ENCODE measurements at regions not wholly inside any gene's neighbourhood (a gene's known extent, or its start where the extent isn't known, plus 50 kb on each side); places are given as distances from the start of the nearest gene placed in this dataset.

GRCh38 chr6:81939766-81940165 lies 187.3 kb upstream of the TENT5A start:
- Histone ChIP-seq H3K9me3 (ENCODE audit: control extremely low read depth in 1 of 5, control insufficient read depth in 4 of 5, insufficient read depth in 2 of 5, low read depth in 1 of 5, low read length in 4 of 5) (no peaks in the 10 kb centered on the region), H3K4me1 (ENCODE audit: control extremely low read depth in 1 of 4, control insufficient read depth in 4 of 4, insufficient read depth in 4 of 4, low read length in 3 of 4) (peaks cover 0 to 8% (median 1%) of the 10 kb centered on the region in 4 experiments), H3K4me3 (ENCODE audit: control insufficient read depth in 1 of 7, extremely low read depth in 1 of 7, insufficient read depth in 4 of 7, low read depth in 2 of 7, low read length in 6 of 7) (no peak overlapping the region), H3K27ac (ENCODE audit: insufficient read depth in 1 of 2, low read depth in 1 of 2, low read length in 2 of 2, poor library complexity in 1 of 2, severe bottlenecking in 2 of 2) (no peak overlapping the region), H3K36me3 (ENCODE audit: control insufficient read depth in 4 of 4, insufficient read depth in 4 of 4, low read length in 3 of 4) (no peaks in the 10 kb centered on the region), H3K27me3 (replicated peaks in 2 of 5; ENCODE audit: control insufficient read depth in 4 of 5, insufficient read depth in 5 of 5, low read length in 4 of 5) (no peaks in the 10 kb centered on the region)
- no peak for DNase-seq
- 100% methylated on average over 3 of the region's 3 CpGs for WGBS (ENCODE audit: insufficient coverage)
- CTCF ChIA-PET: no interaction called here
- POLR2A ChIA-PET: no interaction called here

DNA sequence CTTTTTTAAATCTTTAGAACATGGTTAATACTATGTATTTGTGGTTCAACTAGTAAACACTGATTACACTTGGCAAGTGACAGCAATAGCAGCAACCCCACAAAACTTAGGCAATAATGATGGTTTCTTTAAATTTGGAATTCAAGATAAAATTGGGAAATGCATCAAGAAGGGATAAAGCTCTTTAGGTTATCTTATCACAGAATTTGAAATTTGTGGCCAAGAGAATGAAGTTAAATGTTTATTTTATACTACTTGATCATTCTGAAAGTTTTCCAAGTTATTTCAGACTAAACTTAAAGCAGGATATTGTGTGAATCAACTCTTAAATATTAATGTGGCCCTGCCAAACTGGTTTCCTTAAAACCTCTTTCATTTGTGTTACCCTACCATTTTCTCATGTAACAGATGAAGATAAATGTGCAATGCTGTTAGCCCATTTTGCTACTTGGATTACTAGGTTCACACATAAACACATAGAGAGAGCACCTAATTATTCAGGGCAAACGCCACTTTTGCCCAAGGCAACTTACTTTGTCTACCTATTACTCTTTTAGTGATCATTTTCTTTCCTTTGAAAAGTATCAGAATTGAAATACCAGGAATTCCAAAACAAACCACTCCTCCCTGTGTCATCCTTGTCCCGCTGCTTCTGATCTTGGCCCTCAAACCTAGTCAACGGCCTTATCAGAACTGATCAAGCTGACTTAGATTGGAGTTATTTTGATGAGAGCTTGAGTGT lies 186.7 kb upstream of the TENT5A start:
- H3K27me3 ChIP-seq (replicated peaks in 2 of 5; ENCODE audit: control insufficient read depth in 4 of 5, insufficient read depth in 5 of 5, low read length in 4 of 5): no peaks in the 10 kb centered on the region
- no peaks in the 10 kb centered on the region for H3K36me3 ChIP-seq (ENCODE audit: control insufficient read depth in 4 of 4, insufficient read depth in 4 of 4, low read length in 3 of 4)
- H3K27ac ChIP-seq (ENCODE audit: insufficient read depth in 1 of 2, low read depth in 1 of 2, low read length in 2 of 2, poor library complexity in 1 of 2, severe bottlenecking in 2 of 2): no peak overlapping the region
- POLR2A ChIA-PET: interaction anchor here (0.7 kb wide), 1 partner anchor 832 kb away, joined by 4 read pairs; no protein-coding TSS in a partner anchor
- DNase-seq: no peak
- no peak overlapping the region for H3K4me3 ChIP-seq (ENCODE audit: control insufficient read depth in 1 of 7, extremely low read depth in 1 of 7, insufficient read depth in 4 of 7, low read depth in 2 of 7, low read length in 6 of 7)
- peaks cover 0 to 8% (median 1%) of the 10 kb centered on the region in 4 experiments for H3K4me1 ChIP-seq (ENCODE audit: control extremely low read depth in 1 of 4, control insufficient read depth in 4 of 4, insufficient read depth in 4 of 4, low read length in 3 of 4)
- CTCF ChIA-PET: no interaction called here
- no peaks in the 10 kb centered on the region for H3K9me3 ChIP-seq (ENCODE audit: control extremely low read depth in 1 of 5, control insufficient read depth in 4 of 5, insufficient read depth in 2 of 5, low read depth in 1 of 5, low read length in 4 of 5)
- 100% methylated on average over 1 of the region's 3 CpGs for WGBS (ENCODE audit: insufficient coverage)

GRCh38 chr6:81938014-81938856 lies 185.8 kb upstream of the TENT5A start:
- Histone ChIP-seq H3K36me3 (ENCODE audit: control insufficient read depth in 4 of 4, insufficient read depth in 4 of 4, low read length in 3 of 4) (no peaks in the 10 kb centered on the region), H3K9me3 (ENCODE audit: control extremely low read depth in 1 of 5, control insufficient read depth in 4 of 5, insufficient read depth in 2 of 5, low read depth in 1 of 5, low read length in 4 of 5) (no peaks in the 10 kb centered on the region), H3K4me1 (ENCODE audit: control extremely low read depth in 1 of 4, control insufficient read depth in 4 of 4, insufficient read depth in 4 of 4, low read length in 3 of 4) (peaks cover 0 to 8% (median 1%) of the 10 kb centered on the region in 4 experiments), H3K27me3 (replicated peaks in 2 of 5; ENCODE audit: control insufficient read depth in 4 of 5, insufficient read depth in 5 of 5, low read length in 4 of 5) (no peaks in the 10 kb centered on the region), H3K4me3 (ENCODE audit: control insufficient read depth in 1 of 7, extremely low read depth in 1 of 7, insufficient read depth in 4 of 7, low read depth in 2 of 7, low read length in 6 of 7) (no peak overlapping the region), H3K27ac (ENCODE audit: insufficient read depth in 1 of 2, low read depth in 1 of 2, low read length in 2 of 2, poor library complexity in 1 of 2, severe bottlenecking in 2 of 2) (peak overlapping the region in 1 of 2 experiments; percentile 54)
- CTCF ChIA-PET: no interaction called here
- WGBS (ENCODE audit: insufficient coverage): 84% methylated on average over 3 of the region's 4 CpGs
- peak; percentile 27 to 81 (median 70) for DNase-seq
- POLR2A ChIA-PET: interaction anchor here (0.7 kb wide), 1 partner anchor 831 kb away, joined by 4 read pairs; no protein-coding TSS in a partner anchor

DNA sequence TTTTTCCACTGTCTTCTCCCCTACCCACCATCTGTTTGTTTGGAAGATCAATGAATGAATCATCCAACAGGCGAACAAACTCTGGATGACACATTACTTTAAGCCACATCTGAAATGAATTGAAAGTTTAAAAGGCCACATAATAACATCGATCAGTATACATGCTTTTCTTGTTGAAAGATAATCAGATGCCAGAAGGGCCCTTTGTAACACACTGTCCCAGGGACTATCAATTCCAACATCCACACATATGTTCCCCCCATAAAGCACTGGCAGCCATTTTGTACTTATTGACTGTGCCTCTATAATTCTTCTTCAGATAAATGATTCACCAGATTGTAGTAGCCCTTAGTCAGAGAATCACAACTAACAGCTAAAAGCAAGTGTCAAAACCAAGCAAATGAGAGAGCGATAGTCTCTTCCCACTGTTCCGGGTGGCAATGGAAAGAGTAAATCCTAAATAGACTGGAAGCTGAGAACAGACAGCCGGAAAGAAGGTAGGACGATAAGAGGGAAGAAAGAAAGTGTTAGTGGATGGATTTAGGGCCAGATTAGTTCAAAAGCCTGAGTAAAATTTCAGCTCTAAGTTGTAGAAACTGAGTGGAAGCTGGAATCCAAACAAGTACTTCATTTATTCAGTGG lies 184.9 kb upstream of the TENT5A start:
- H3K27me3 ChIP-seq (replicated peaks in 2 of 5; ENCODE audit: control insufficient read depth in 4 of 5, insufficient read depth in 5 of 5, low read length in 4 of 5): no peaks in the 10 kb centered on the region
- 100% methylated on average over 2 of the region's 6 CpGs for WGBS (ENCODE audit: insufficient coverage)
- no peak overlapping the region for H3K4me3 ChIP-seq (ENCODE audit: control insufficient read depth in 1 of 7, extremely low read depth in 1 of 7, insufficient read depth in 4 of 7, low read depth in 2 of 7, low read length in 6 of 7)
- H3K27ac ChIP-seq (ENCODE audit: insufficient read depth in 1 of 2, low read depth in 1 of 2, low read length in 2 of 2, poor library complexity in 1 of 2, severe bottlenecking in 2 of 2): peak overlapping the region in 1 of 2 experiments; percentile 54
- POLR2A ChIA-PET: no interaction called here
- H3K36me3 ChIP-seq (ENCODE audit: control insufficient read depth in 4 of 4, insufficient read depth in 4 of 4, low read length in 3 of 4): no peaks in the 10 kb centered on the region
- DNase-seq: no peak
- no peaks in the 10 kb centered on the region for H3K9me3 ChIP-seq (ENCODE audit: control extremely low read depth in 1 of 5, control insufficient read depth in 4 of 5, insufficient read depth in 2 of 5, low read depth in 1 of 5, low read length in 4 of 5)
- CTCF ChIA-PET: no interaction called here
- peaks cover 0 to 8% (median 1%) of the 10 kb centered on the region in 4 experiments for H3K4me1 ChIP-seq (ENCODE audit: control extremely low read depth in 1 of 4, control insufficient read depth in 4 of 4, insufficient read depth in 4 of 4, low read length in 3 of 4)

DNA sequence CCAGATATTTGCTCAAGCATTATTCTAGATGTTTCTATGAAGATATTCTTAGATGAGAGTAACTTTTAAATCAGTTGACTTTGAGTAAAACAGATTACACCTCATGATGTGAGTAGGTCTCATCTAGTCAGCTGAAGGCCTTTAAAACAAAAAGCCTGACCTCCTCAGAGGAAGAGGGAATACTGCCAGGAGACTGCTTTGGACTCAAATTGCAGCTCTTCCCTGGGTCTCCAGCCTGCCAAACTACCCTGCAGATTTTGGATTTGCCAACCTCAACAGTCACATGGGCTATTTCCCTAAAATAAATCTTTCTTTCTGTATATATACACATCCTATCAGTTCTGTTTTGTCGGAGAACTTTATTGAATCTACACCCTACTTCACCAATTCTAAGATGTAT lies 182.5 kb upstream of the TENT5A start:
- H3K4me3 ChIP-seq (ENCODE audit: control insufficient read depth in 1 of 7, extremely low read depth in 1 of 7, insufficient read depth in 4 of 7, low read depth in 2 of 7, low read length in 6 of 7): no peak overlapping the region
- no peak overlapping the region for H3K27ac ChIP-seq (ENCODE audit: insufficient read depth in 1 of 2, low read depth in 1 of 2, low read length in 2 of 2, poor library complexity in 1 of 2, severe bottlenecking in 2 of 2)
- no CpG with 5 or more reads among the region's 1 CpG for WGBS (ENCODE audit: insufficient coverage)
- H3K27me3 ChIP-seq (replicated peaks in 2 of 5; ENCODE audit: control insufficient read depth in 4 of 5, insufficient read depth in 5 of 5, low read length in 4 of 5): no peaks in the 10 kb centered on the region
- H3K4me1 ChIP-seq (ENCODE audit: control extremely low read depth in 1 of 4, control insufficient read depth in 4 of 4, insufficient read depth in 4 of 4, low read length in 3 of 4): peaks cover 0 to 2% (median 0%) of the 10 kb centered on the region in 4 experiments
- no peaks in the 10 kb centered on the region for H3K36me3 ChIP-seq (ENCODE audit: control insufficient read depth in 4 of 4, insufficient read depth in 4 of 4, low read length in 3 of 4)
- no peak for DNase-seq
- POLR2A ChIA-PET: no interaction called here
- CTCF ChIA-PET: interaction anchor here (0.9 kb wide), 1 partner anchor 28 kb away, joined by 3 read pairs; no protein-coding TSS in a partner anchor
- no peaks in the 10 kb centered on the region for H3K9me3 ChIP-seq (ENCODE audit: control extremely low read depth in 1 of 5, control insufficient read depth in 4 of 5, insufficient read depth in 2 of 5, low read depth in 1 of 5, low read length in 4 of 5)

GRCh38 chr6:81933608-81934051 lies 181.1 kb upstream of the TENT5A start:
- Histone ChIP-seq H3K27ac (ENCODE audit: insufficient read depth in 1 of 2, low read depth in 1 of 2, low read length in 2 of 2, poor library complexity in 1 of 2, severe bottlenecking in 2 of 2) (no peak overlapping the region), H3K27me3 (replicated peaks in 2 of 5; ENCODE audit: control insufficient read depth in 4 of 5, insufficient read depth in 5 of 5, low read length in 4 of 5) (no peaks in the 10 kb centered on the region), H3K4me3 (ENCODE audit: control insufficient read depth in 1 of 7, extremely low read depth in 1 of 7, insufficient read depth in 4 of 7, low read depth in 2 of 7, low read length in 6 of 7) (no peak overlapping the region), H3K4me1 (ENCODE audit: control extremely low read depth in 1 of 4, control insufficient read depth in 4 of 4, insufficient read depth in 4 of 4, low read length in 3 of 4) (peaks cover 0 to 2% (median 0%) of the 10 kb centered on the region in 4 experiments), H3K9me3 (ENCODE audit: control extremely low read depth in 1 of 5, control insufficient read depth in 4 of 5, insufficient read depth in 2 of 5, low read depth in 1 of 5, low read length in 4 of 5) (no peaks in the 10 kb centered on the region), H3K36me3 (ENCODE audit: control insufficient read depth in 4 of 4, insufficient read depth in 4 of 4, low read length in 3 of 4) (no peaks in the 10 kb centered on the region)
- ChIA-PET CTCF (no interaction called here), POLR2A (no interaction called here)
- no CpG with 5 or more reads among the region's 1 CpG for WGBS (ENCODE audit: insufficient coverage)
- DNase-seq: no peak

Measured in common myeloid progenitor, CD34-positive (primary cell).